ENCODE measurements at regions not wholly inside any gene's neighbourhood (a gene's known extent, or its start where the extent isn't known, plus 50 kb on each side); places are given as distances from the start of the nearest gene placed in this dataset.

DNA sequence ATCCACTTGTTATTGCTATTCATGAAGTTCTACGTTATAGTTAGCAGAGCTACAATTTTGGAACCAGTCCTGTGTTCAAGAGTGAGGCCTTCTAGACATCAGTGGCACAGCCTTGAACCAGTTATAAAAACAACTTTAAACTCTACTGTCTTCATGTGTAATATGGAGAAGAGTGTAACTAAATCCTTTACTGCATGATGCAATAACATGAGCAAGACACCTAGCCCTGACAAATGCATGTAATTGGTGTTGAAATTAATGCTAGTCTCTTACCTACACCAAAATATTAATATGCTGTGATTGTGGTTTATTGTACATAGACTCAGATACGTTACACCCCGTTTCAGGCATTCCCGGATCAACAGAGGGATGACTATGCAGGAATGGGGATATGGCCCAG is 654.6 kb downstream of the IRX1 start:
- Histone ChIP-seq H3K9me3 (ENCODE audit: control insufficient read depth, low read depth, low read length) (no peaks in the 10 kb centered on the region), H3K4me1 (ENCODE audit: control insufficient read depth, insufficient read depth, low read length) (no peaks in the 10 kb centered on the region), H3K36me3 (ENCODE audit: control insufficient read depth, insufficient read depth, low read length) (no peaks in the 10 kb centered on the region), H3K4me3 (ENCODE audit: low read length) (no peak overlapping the region), H3K27me3 (ENCODE audit: control insufficient read depth, insufficient read depth, low read length) (no peaks in the 10 kb centered on the region), H3K27ac (ENCODE audit: low read length) (no peak overlapping the region)
- DNase-seq, result no peak
- no CpG with 5 or more reads among the region's 4 CpGs for WGBS (ENCODE audit: insufficient coverage, low lambda C conversion rate)

DNA sequence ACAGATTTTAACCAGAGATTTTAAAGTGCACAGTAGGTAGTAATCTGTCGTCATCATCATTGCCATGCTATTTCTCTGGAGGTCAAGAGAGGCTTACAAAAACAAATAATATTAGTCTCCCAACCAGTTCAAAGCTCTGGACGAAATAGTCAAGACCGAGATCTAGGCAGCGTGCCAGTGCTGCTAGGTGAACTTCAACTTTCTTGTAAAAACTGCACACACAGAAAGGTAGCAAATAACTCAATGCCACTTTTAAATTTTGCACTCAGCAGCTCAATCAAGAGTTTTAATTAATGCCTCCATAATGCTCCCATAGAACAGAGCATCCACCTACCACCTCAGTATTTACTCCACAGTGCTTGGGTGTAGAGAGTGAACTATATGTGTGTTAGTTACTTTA is 656.8 kb downstream of the IRX1 start:
- Histone ChIP-seq H3K4me3 (ENCODE audit: low read length) (no peak overlapping the region), H3K9me3 (ENCODE audit: control insufficient read depth, low read depth, low read length) (no peaks in the 10 kb centered on the region), H3K27me3 (ENCODE audit: control insufficient read depth, insufficient read depth, low read length) (no peaks in the 10 kb centered on the region), H3K36me3 (ENCODE audit: control insufficient read depth, insufficient read depth, low read length) (no peaks in the 10 kb centered on the region), H3K4me1 (ENCODE audit: control insufficient read depth, insufficient read depth, low read length) (no peaks in the 10 kb centered on the region), H3K27ac (ENCODE audit: low read length) (no peak overlapping the region)
- no peak for DNase-seq
- no CpG with 5 or more reads among the region's 4 CpGs for WGBS (ENCODE audit: insufficient coverage, low lambda C conversion rate)

DNA sequence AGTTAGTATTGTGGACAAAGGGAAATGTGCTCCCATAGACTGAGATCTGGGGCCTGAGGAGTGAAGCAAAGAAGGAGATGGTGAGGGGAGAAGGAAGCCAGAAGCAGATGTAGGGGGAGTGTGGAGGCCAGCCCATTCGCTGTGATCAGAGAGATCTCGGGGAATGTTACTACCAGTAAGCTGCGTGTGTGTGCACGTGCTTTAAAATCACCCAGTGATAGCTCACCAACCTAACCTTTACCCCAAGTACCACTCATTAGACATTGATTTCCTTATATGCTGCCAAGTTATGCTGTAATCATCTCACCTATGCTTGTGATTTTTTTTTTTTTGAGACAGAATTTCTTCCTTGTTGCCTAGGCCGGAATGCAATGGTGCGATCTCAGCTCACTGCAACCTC is 659.1 kb downstream of the IRX1 start:
- no CpG with 5 or more reads among the region's 6 CpGs for WGBS (ENCODE audit: insufficient coverage, low lambda C conversion rate)
- Histone ChIP-seq H3K9me3 (ENCODE audit: control insufficient read depth, low read depth, low read length) (no peaks in the 10 kb centered on the region), H3K4me3 (ENCODE audit: low read length) (no peak overlapping the region), H3K36me3 (ENCODE audit: control insufficient read depth, insufficient read depth, low read length) (no peaks in the 10 kb centered on the region), H3K4me1 (ENCODE audit: control insufficient read depth, insufficient read depth, low read length) (no peaks in the 10 kb centered on the region), H3K27ac (ENCODE audit: low read length) (no peak overlapping the region), H3K27me3 (ENCODE audit: control insufficient read depth, insufficient read depth, low read length) (no peaks in the 10 kb centered on the region)
- DNase-seq, result no peak

DNA sequence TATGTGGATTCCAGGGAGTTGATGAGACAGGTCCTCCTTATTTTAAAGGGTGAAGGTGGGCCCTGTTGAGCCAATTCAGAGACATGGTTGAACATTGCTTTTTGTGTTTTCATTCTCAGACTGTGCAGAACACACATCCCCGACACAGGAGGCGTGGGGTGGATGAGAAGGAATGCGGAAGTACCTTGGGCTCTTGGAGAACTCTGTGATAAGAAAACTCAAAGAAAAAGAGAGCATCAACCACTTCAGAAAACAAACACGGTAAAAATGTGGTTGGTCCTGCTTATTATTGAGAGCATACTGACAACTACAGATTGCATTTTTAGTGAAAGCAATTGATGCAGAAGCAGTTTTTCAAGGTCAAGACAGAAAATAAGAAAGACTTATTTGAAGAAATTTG is 659.8 kb downstream of the IRX1 start:
- no peak overlapping the region for H3K4me3 ChIP-seq (ENCODE audit: low read length)
- H3K4me1 ChIP-seq (ENCODE audit: control insufficient read depth, insufficient read depth, low read length), result no peaks in the 10 kb centered on the region
- no peak overlapping the region for H3K27ac ChIP-seq (ENCODE audit: low read length)
- no peak for DNase-seq
- no peaks in the 10 kb centered on the region for H3K9me3 ChIP-seq (ENCODE audit: control insufficient read depth, low read depth, low read length)
- no peaks in the 10 kb centered on the region for H3K27me3 ChIP-seq (ENCODE audit: control insufficient read depth, insufficient read depth, low read length)
- H3K36me3 ChIP-seq (ENCODE audit: control insufficient read depth, insufficient read depth, low read length), result no peaks in the 10 kb centered on the region
- WGBS (ENCODE audit: insufficient coverage, low lambda C conversion rate), result 62% methylated on average over 3 of the region's 4 CpGs

DNA sequence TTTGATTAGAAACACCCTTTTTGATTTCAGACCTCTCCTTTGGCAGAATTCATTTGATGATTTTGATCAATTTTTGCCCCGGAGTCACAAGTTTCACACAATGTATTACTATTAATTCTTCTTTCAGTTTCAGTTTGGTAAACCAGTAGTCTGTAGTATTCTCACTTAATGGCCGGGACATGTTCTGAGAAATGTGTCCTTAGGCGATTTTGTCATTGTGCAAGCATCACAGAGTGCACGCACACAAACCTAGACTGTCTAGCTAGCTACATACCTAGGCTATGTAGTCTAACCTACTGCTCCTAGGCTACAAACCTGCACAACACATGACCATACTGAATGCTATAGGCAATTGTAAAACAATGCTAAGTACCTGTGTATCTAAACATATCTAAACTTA is 662.5 kb downstream of the IRX1 start:
- H3K36me3 ChIP-seq (ENCODE audit: control insufficient read depth, insufficient read depth, low read length), result no peaks in the 10 kb centered on the region
- WGBS (ENCODE audit: insufficient coverage, low lambda C conversion rate), result 83% methylated on average over 1 of the region's 4 CpGs
- H3K27ac ChIP-seq (ENCODE audit: low read length), result no peak overlapping the region
- no peaks in the 10 kb centered on the region for H3K9me3 ChIP-seq (ENCODE audit: control insufficient read depth, low read depth, low read length)
- no peak for DNase-seq
- no peaks in the 10 kb centered on the region for H3K4me1 ChIP-seq (ENCODE audit: control insufficient read depth, insufficient read depth, low read length)
- H3K4me3 ChIP-seq (ENCODE audit: low read length), result no peak overlapping the region
- H3K27me3 ChIP-seq (ENCODE audit: control insufficient read depth, insufficient read depth, low read length), result no peaks in the 10 kb centered on the region

DNA sequence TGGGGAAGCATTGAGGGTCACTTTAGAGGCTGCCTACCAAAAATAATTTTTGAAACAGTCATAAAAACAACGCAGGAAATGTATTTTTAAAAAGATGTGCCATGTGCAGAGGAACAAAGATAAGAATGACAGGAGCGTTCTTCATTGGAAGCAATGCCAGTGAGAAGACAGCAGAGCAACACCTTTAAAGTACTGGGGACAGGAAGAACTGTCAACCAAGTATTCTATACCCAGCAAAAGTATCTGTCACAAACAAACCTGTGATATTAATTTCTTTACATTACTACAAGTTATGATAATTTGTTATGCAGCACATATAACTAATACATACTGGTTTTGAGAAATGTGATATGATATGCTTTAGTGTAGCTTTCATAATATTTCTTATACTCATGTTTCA is 675.6 kb downstream of the IRX1 start:
- H3K4me1 ChIP-seq (ENCODE audit: control insufficient read depth, insufficient read depth, low read length), result no peaks in the 10 kb centered on the region
- no peak overlapping the region for H3K4me3 ChIP-seq (ENCODE audit: low read length)
- no peaks in the 10 kb centered on the region for H3K9me3 ChIP-seq (ENCODE audit: control insufficient read depth, low read depth, low read length)
- H3K36me3 ChIP-seq (ENCODE audit: control insufficient read depth, insufficient read depth, low read length), result no peaks in the 10 kb centered on the region
- H3K27ac ChIP-seq (ENCODE audit: low read length), result no peak overlapping the region
- 78% methylated on average over 2 of the region's 2 CpGs for WGBS (ENCODE audit: insufficient coverage, low lambda C conversion rate)
- H3K27me3 ChIP-seq (ENCODE audit: control insufficient read depth, insufficient read depth, low read length), result no peaks in the 10 kb centered on the region
- DNase-seq, result no peak

DNA sequence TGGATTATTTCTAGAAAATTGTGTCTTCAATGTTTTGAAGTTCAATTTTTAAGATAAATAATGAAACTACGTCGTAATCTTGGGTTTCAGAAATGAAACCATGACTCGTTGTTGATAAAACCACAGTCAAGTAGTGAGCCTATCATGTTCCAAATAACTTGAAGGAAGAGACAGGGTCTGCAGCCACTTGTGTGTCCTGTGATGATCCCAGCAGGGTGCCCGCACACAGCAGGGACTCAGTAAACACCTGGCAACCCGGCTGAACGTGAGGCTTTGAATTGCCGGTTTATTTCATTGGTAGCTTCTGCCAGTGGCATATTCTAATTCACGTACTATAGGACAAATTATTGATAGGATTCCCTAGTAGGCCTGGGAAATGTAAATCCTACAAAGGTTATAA is 679.6 kb downstream of the IRX1 start:
- Histone ChIP-seq H3K9me3 (ENCODE audit: control insufficient read depth, low read depth, low read length) (no peaks in the 10 kb centered on the region), H3K4me3 (ENCODE audit: low read length) (no peak overlapping the region), H3K36me3 (ENCODE audit: control insufficient read depth, insufficient read depth, low read length) (no peaks in the 10 kb centered on the region), H3K4me1 (ENCODE audit: control insufficient read depth, insufficient read depth, low read length) (no peaks in the 10 kb centered on the region), H3K27ac (ENCODE audit: low read length) (no peak overlapping the region), H3K27me3 (ENCODE audit: control insufficient read depth, insufficient read depth, low read length) (no peaks in the 10 kb centered on the region)
- WGBS (ENCODE audit: insufficient coverage, low lambda C conversion rate), result 72% methylated on average over 2 of the region's 8 CpGs
- DNase-seq, result no peak

DNA sequence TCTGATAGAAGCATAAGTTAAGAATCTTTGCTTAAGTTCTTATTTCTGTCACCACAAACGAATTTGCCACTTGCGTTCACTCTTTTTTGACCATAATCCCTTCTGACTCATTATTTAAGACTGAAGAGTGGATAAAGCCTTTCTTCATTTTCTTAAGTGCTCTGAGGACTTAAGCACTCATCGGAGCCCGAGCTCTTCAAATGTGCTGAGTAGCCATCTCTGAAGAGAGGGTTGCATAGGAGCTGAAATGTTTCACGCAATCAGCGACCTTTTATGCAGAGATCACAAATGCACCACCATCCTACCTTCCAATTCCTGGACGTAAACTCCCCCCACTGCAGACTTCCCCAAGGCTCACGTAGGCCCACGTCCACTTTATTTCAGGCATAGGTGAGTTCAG is 699.2 kb downstream of the IRX1 start:
- no CpG with 5 or more reads among the region's 9 CpGs for WGBS (ENCODE audit: insufficient coverage, low lambda C conversion rate)
- no peak overlapping the region for H3K4me3 ChIP-seq (ENCODE audit: low read length)
- no peaks in the 10 kb centered on the region for H3K4me1 ChIP-seq (ENCODE audit: control insufficient read depth, insufficient read depth, low read length)
- no peak overlapping the region for H3K27ac ChIP-seq (ENCODE audit: low read length)
- no peaks in the 10 kb centered on the region for H3K36me3 ChIP-seq (ENCODE audit: control insufficient read depth, insufficient read depth, low read length)
- DNase-seq, result no peak
- H3K27me3 ChIP-seq (ENCODE audit: control insufficient read depth, insufficient read depth, low read length), result no peaks in the 10 kb centered on the region
- H3K9me3 ChIP-seq (ENCODE audit: control insufficient read depth, low read depth, low read length), result no peaks in the 10 kb centered on the region

DNA sequence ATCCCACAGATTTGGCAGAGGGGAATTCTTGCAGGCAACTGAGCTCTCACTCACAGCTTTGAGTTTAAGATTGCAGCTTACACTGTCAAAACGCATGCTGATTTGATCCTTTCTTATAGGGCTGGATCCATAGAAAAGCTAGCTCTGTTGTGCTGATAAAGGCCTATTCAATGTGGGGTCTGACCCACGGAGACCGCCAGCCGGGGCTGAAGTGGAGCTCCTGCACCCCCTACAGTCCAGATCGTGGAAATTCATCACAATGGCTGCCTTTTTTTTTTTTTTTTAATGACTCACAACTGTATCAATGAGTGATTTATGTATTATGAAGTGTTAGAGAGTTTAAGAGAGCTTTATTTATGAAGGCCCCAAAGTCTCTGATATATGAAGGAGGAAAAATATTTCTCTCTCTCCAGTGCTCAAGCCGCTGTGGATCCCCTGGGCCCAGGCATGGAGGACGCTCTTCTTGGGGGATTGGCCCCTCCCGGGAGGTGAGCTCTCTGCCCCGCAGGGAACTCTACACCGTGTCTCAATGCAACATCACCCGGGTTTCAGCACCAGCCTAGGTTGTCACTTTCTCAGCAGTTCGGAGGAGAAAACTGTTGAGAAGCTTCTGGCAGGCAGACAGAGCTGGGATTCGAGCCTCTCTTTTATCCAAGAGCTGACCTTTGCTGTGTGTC is 700.2 kb downstream of the IRX1 start:
- Histone ChIP-seq H3K27me3 (ENCODE audit: control insufficient read depth, insufficient read depth, low read length) (no peaks in the 10 kb centered on the region), H3K4me1 (ENCODE audit: control insufficient read depth, insufficient read depth, low read length) (no peaks in the 10 kb centered on the region), H3K27ac (ENCODE audit: low read length) (no peak overlapping the region), H3K4me3 (ENCODE audit: low read length) (no peak overlapping the region), H3K36me3 (ENCODE audit: control insufficient read depth, insufficient read depth, low read length) (no peaks in the 10 kb centered on the region), H3K9me3 (ENCODE audit: control insufficient read depth, low read depth, low read length) (no peaks in the 10 kb centered on the region)
- peak in 1 of 2 donors; percentile 6 for DNase-seq
- WGBS (ENCODE audit: insufficient coverage, low lambda C conversion rate), result no CpG with 5 or more reads among the region's 13 CpGs

DNA sequence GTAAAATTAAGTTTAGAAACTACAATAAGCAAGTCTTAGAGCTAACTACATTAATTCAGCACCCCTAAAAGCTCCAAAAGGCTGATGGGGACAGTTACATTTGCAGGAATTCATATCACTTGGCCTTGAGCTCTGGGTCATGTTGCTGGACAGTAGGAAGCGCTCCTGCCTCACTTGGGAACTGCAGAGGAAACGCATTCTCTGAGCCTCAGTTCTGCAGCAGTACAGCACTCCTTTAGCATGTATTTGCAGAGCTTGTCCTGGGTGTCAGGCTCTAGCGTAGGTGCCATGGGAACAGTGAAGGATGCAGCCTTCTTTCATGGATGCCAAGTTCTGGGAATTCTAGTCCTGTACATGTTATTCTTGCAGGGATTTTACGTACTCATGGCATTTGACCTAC is 710.4 kb downstream of the IRX1 start:
- no peaks in the 10 kb centered on the region for H3K36me3 ChIP-seq (ENCODE audit: control insufficient read depth, insufficient read depth, low read length)
- no peak overlapping the region for H3K4me3 ChIP-seq (ENCODE audit: low read length)
- WGBS (ENCODE audit: insufficient coverage, low lambda C conversion rate), result 100% methylated on average over 1 of the region's 4 CpGs
- H3K27ac ChIP-seq (ENCODE audit: low read length), result no peak overlapping the region
- no peak for DNase-seq
- H3K9me3 ChIP-seq (ENCODE audit: control insufficient read depth, low read depth, low read length), result no peaks in the 10 kb centered on the region
- H3K27me3 ChIP-seq (ENCODE audit: control insufficient read depth, insufficient read depth, low read length), result no peaks in the 10 kb centered on the region
- no peaks in the 10 kb centered on the region for H3K4me1 ChIP-seq (ENCODE audit: control insufficient read depth, insufficient read depth, low read length)

DNA sequence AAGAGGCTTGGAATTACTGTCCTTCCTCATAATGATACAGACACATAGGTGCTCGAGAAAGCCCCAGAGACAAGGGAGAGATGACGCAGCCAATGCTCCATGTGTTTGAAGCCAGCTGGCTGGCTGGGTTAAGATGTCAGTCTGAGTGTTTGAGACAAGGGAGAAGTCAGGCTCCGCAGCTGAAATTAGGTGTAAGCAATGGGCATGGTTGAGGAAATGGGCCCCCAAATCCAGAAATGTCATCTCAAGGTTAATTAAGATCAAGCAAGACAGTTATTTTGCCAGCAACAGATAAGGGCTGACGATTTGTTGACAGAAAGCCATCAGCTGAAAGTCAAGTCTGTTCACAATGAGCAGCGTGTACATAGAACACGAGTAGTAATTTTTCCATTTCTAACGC is 713.4 kb downstream of the IRX1 start:
- Histone ChIP-seq H3K4me1 (ENCODE audit: control insufficient read depth, insufficient read depth, low read length) (no peaks in the 10 kb centered on the region), H3K36me3 (ENCODE audit: control insufficient read depth, insufficient read depth, low read length) (no peaks in the 10 kb centered on the region), H3K27ac (ENCODE audit: low read length) (no peak overlapping the region), H3K27me3 (ENCODE audit: control insufficient read depth, insufficient read depth, low read length) (no peaks in the 10 kb centered on the region), H3K9me3 (ENCODE audit: control insufficient read depth, low read depth, low read length) (no peaks in the 10 kb centered on the region), H3K4me3 (ENCODE audit: low read length) (no peak overlapping the region)
- DNase-seq, result no peak
- no CpG with 5 or more reads among the region's 7 CpGs for WGBS (ENCODE audit: insufficient coverage, low lambda C conversion rate)
